ENCODE measurements at regions not wholly inside any gene's neighbourhood (a gene's known extent, or its start where the extent isn't known, plus 50 kb on each side); places are given as distances from the start of the nearest gene placed in this dataset.

- no peak overlapping the region for H3K27ac ChIP-seq
- ATAC-seq (no peak), DNase-seq (peak in 1 of 5 donors; percentile 16)
- TF ChIP-seq POLR2A (IDR thresholded peaks at IDR 0.05), result no peak
- TF ChIP-seq, protein P1, sequence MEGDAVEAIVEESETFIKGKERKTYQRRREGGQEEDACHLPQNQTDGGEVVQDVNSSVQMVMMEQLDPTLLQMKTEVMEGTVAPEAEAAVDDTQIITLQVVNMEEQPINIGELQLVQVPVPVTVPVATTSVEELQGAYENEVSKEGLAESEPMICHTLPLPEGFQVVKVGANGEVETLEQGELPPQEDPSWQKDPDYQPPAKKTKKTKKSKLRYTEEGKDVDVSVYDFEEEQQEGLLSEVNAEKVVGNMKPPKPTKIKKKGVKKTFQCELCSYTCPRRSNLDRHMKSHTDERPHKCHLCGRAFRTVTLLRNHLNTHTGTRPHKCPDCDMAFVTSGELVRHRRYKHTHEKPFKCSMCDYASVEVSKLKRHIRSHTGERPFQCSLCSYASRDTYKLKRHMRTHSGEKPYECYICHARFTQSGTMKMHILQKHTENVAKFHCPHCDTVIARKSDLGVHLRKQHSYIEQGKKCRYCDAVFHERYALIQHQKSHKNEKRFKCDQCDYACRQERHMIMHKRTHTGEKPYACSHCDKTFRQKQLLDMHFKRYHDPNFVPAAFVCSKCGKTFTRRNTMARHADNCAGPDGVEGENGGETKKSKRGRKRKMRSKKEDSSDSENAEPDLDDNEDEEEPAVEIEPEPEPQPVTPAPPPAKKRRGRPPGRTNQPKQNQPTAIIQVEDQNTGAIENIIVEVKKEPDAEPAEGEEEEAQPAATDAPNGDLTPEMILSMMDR (IDR thresholded peaks at IDR 0.05), result no peak
- no peak overlapping the region for H3K4me3 ChIP-seq
- H3K36me3 ChIP-seq, result no peaks in the 10 kb centered on the region
- no peaks in the 10 kb centered on the region for H3K4me1 ChIP-seq
- 84 to 94% (median 91%) methylated on average over 3 to 5 of the region's 5 CpGs for WGBS, 4 donors
- peaks cover 0 to 42% (median 5%) of the 10 kb centered on the region in 12 donors for H3K9me3 ChIP-seq
- H3K27me3 ChIP-seq, result no peaks in the 10 kb centered on the region
- intact Hi-C loops (cut with DNase I), result no loop called here
Observed at GRCh38 chr9:134566936-134567335, 74.7 kb upstream of the COL5A1 start.

DNA sequence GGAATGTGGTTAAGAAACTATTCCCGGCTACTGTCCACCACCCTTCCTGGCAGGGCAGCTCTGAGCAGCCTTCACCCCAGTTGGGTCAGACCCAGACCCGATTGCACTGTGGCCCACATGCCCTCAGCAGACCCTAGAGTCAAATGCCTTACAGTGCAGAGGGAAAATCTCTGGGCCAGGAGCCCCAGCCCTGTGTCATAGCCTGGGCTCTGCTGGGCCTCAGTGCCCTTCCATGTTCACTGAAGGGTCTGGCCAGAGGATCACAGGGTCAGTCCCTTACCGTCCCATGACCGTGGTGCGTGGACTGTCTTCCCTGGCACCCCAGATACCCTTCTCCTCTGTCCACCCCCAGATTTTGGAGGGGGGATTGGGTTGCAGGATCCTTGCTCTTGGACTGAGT, 73.5 kb upstream of the COL5A1 start:
- DNase-seq (peak in 1 of 5 donors; percentile 20), ATAC-seq (no peak)
- WGBS, 4 donors, result 72 to 80% (median 76%) methylated on average over 5 of the region's 5 CpGs
- H3K27me3 ChIP-seq, result no peaks in the 10 kb centered on the region
- no peaks in the 10 kb centered on the region for H3K36me3 ChIP-seq
- intact Hi-C loops (cut with DNase I), result no loop called here
- TF ChIP-seq, protein P1 (IDR thresholded peaks at IDR 0.05), result no peak
- TF ChIP-seq POLR2A (IDR thresholded peaks at IDR 0.05), result no peak
- H3K4me3 ChIP-seq, result no peak overlapping the region
- no peaks in the 10 kb centered on the region for H3K4me1 ChIP-seq
- H3K27ac ChIP-seq, result no peak overlapping the region
- peaks cover 0 to 49% (median 5%) of the 10 kb centered on the region in 12 donors for H3K9me3 ChIP-seq

- no peaks in the 10 kb centered on the region for H3K27me3 ChIP-seq
- DNase-seq, result no peak
- no peak for ATAC-seq
- no peaks in the 10 kb centered on the region for H3K36me3 ChIP-seq
- H3K4me1 ChIP-seq, result no peaks in the 10 kb centered on the region
- no peak overlapping the region for H3K4me3 ChIP-seq
- no peak overlapping the region for H3K27ac ChIP-seq
- 69 to 84% (median 77%) methylated on average over 3 of the region's 3 CpGs for WGBS, 4 donors
- intact Hi-C loops (cut with DNase I), result no loop called here
- H3K9me3 ChIP-seq, result peaks cover 0 to 42% (median 4%) of the 10 kb centered on the region in 12 donors
- no peak for TF ChIP-seq POLR2A (IDR thresholded peaks at IDR 0.05)
- TF ChIP-seq, protein P1 (IDR thresholded peaks at IDR 0.05), result no peak
Observed at GRCh38 chr9:134568811-134569210, 72.8 kb upstream of the COL5A1 start.

- TF ChIP-seq, protein P1 (IDR thresholded peaks at IDR 0.05), result no peak
- TF ChIP-seq POLR2A (IDR thresholded peaks at IDR 0.05), result no peak
- WGBS, 4 donors, result 85 to 91% (median 87%) methylated on average over 7 of the region's 7 CpGs
- intact Hi-C loops (cut with DNase I), result no loop called here
- no peaks in the 10 kb centered on the region for H3K36me3 ChIP-seq
- H3K27ac ChIP-seq, result no peak overlapping the region
- no peak overlapping the region for H3K4me3 ChIP-seq
- ATAC-seq (no peak), DNase-seq (no peak)
- no peaks in the 10 kb centered on the region for H3K4me1 ChIP-seq
- H3K27me3 ChIP-seq, result no peaks in the 10 kb centered on the region
- H3K9me3 ChIP-seq, result peaks cover 0 to 40% (median 4%) of the 10 kb centered on the region in 12 donors
Observed at GRCh38 chr9:134569626-134570025, 72.0 kb upstream of the COL5A1 start.

Data from heart left ventricle (tissue), 16 donors.